Hematopoietic multipotent progenitor cell (in vitro differentiated cells): ENCODE measurements at regions not wholly inside any gene's neighbourhood (a gene's known extent, or its start where the extent isn't known, plus 50 kb on each side); places are given as distances from the start of the nearest gene placed in this dataset.

Experiments used
- DNase-seq, 3 donors: peaks; one replicate each; pipeline ENCODE4 v3.0.0-alpha.2; 2011 to 2015; ENCODE audit warnings: low read depth in 2 of 3, low spot score in 2 of 3

- no peak for DNase-seq
Observed at GRCh38 chr12:76611533-76611932, 52.0 kb upstream of the OSBPL8 start.

DNA sequence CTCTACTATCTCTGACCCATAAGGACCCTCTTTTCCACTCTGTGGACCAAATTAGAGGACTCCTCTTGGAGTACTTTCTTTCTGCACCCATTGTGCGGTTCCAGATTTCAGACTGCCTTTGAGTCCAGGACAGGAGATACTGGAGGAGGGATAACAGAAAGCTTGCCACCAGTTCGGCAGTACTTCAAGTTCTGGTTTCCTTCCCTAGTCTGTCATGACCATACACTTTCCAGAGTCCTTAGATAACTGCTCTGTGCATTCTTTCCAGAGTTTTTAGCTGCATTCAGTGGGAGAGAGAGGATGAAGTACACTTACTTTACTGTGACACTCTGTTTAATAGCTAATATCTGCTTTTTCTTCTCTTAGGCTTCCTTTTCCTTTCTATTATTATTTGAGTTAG, 54.8 kb upstream of the OSBPL8 start:
- DNase-seq, result no peak

GRCh38 chr12:76618031-76618430, 58.5 kb upstream of the OSBPL8 start:
- DNase-seq, result no peak

DNA sequence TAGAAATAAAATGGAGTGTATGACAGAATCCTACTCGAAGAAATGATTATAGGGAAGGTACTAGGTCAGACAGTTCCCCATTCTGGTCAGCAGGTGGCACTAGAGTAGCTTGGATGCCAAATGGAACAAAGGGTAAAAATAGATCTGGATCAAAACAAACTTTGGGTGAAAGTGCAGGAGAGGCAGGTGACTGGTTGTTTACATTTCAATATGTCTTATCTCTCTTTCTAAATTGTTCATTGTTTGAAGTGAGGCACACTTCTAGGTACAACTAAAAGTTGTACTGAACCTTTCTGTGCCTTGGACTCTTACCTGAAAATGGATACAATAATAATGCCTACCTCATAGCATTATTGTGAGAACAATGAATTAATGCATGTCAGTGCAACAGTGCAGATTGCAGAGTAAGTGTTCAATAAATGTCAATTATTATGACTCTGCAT, 62.0 kb upstream of the OSBPL8 start:
- peak; percentile 42 to 85 (median 60) for DNase-seq

DNA sequence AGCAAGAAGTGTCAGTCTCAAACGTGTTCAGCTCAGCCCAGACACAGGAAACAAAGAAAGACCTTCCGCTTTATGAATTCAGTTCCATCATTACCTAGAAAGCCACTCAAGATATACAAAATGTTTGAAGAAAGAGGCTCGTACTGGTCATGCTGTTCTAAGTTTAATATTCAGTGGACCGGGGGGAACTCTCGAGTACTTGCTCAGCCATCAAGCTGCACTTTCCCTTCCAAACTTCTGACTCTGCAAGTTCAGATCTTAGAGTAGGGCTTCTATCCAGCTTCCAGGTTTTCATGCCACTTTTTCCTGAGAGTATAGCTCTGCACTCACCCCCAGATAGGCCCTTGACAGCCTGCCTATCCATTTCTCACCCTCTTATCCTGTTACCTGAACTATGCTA, 62.8 kb upstream of the OSBPL8 start:
- no peak for DNase-seq

GRCh38 chr12:76622915-76623314, 63.3 kb upstream of the OSBPL8 start:
- no peak for DNase-seq

GRCh38 chr12:76623931-76624330, 64.4 kb upstream of the OSBPL8 start:
- DNase-seq, result no peak

DNA sequence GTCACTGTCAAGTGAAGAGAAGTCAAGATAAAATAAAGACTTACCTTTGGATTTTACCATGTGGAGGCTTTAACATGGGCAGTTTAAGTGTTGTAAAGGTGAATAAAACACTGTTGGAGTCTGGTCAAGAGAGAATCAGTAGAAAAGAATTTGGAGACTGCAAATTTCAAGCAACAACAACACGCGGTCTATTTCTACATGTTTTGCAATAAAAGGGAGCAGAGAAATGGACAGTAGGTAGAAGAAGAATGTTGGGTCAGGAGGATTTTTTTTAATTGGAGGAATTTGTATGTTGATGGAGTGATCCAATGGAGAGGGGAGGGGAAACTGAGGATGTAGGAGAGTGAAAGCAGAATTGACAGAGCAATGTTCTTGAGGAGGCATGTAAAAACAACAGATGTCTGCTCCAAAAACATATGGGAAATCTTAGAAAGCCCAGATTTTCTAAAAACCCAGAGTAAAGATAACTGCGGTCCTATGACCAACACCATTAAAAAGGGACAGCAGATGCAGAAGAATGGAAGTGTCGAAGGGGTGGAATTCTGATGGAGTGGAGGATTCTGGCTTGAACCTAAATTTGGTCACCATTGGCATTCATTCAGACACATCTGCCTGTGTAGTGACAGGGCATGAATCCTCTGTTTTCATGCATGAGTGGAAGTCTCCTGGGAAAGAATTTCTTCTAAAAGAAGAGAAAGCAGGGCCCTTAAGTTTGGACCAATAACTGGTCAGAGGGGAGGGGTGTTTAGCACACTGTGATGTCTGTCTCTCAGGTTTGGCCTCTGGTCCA, 68.0 kb upstream of the OSBPL8 start:
- DNase-seq, result no peak

GRCh38 chr12:76628745-76629144, 69.2 kb upstream of the OSBPL8 start:
- DNase-seq, result no peak

GRCh38 chr12:76631741-76632140, 72.2 kb upstream of the OSBPL8 start:
- DNase-seq, result no peak

DNA sequence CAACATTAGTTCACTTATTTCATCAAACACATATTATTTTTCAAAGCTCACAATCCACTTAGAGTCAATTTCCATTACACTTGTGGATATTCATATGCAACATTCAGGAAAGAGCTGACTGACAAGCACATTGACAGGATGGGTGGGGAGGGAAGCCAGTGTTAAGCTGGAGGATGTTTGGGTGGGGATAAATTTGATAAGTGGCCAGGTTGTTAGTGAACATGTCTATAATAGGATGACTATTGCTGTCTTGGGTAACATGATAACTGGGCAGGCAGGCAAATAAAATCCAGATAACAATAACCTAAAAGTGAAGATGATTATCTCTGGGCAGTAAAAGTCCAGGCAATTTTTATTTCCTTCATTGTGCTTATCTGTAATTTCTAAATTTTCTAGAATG, 73.8 kb upstream of the OSBPL8 start:
- no peak for DNase-seq

DNA sequence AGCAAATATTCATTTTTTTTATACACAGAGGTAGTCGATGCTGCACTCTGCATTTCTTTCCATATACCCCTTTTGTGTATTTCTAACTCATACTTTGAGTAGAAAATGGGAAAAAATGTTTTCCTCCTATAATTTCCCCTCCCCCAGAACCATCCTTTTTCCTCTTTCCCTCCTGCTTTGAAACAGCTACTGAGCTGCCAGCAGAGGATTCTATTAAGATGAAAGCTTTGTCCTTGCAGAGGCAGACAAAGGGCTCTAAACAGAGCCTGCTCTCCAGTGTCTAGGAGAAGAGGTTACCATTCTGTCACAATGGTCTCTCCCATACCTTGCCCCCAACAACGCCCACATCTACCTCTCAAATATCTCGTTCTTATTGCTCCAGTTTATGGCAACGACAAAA, 74.6 kb upstream of the OSBPL8 start:
- DNase-seq, result no peak

GRCh38 chr12:76636121-76636692, 76.6 kb upstream of the OSBPL8 start:
- no peak for DNase-seq

DNA sequence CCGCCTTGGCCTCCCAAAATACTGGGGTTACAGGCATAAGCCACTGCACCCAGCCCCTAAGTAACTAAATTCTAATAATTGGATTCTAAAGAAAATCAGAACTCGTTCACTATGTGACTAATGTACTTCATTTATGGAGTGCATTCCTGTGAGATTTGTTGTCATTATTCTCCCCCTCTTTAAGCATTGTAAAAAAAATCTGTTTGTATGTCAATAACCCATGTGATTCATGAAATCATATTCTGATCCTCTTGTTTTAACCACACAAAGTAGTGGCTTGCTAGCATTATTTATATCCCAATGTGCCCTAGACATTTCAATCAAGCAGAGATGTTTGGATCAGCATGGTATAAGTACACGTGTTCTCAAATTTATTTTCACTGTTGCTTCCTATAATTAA, 78.2 kb upstream of the OSBPL8 start:
- no peak for DNase-seq

DNA sequence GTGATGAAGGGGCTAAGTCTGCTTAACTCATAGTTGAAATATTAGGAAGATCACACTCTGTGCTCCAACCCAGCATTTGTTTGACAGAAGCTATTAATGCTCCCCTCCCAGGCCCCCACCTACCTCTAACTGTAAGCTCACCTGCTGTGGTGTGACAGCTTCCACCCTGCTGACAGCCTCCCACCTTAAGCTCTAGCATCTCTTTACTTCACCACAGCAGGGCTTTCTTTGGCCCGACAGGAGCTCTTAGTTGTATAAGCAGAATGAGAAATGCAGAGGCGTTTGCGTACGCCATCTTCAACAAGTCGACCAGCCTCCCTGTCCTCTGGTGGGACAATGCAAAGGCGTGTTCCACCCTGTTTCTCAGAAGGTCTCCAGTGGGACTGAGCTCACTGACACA, 80.1 kb upstream of the OSBPL8 start:
- no peak for DNase-seq

DNA sequence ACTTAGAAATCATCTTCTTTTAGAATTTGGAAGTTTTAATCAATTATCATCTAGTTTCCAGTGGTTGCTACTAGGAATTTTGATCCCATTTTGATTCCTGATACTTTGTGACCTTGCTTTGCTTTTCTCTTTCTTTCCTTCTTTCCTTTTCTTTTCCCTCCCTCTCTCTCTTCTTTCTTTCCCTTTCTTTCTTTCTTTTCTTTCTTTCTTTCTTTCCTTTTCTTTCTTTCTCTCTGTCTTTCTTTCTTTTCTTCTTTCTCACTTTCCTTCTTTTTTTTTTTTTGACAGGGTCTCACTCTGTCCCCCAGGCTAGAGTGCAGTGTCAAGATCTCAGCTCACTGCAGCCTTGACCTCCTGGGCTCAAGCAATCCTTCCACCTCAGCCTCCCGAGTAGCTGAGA, 81.5 kb upstream of the OSBPL8 start:
- no peak for DNase-seq

DNA sequence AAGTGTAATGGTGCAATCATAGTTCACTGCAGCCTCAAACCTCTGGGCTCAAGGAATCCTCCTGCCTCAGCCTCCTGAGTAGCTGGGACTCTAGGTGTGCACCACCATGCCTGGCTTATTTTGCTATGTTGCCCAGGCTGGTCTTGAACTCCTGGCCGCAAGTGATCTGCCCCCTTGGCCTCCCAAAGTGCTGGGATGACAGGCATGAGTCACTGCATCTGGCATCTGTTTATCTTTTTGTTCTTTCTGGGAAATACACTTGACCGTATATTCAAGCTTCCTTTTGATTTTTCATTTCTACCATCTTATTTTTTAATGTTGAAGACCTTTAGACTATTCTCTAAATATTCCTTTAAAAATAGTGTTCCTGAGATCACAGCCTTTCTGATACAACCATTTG, 82.4 kb upstream of the OSBPL8 start:
- no peak for DNase-seq

DNA sequence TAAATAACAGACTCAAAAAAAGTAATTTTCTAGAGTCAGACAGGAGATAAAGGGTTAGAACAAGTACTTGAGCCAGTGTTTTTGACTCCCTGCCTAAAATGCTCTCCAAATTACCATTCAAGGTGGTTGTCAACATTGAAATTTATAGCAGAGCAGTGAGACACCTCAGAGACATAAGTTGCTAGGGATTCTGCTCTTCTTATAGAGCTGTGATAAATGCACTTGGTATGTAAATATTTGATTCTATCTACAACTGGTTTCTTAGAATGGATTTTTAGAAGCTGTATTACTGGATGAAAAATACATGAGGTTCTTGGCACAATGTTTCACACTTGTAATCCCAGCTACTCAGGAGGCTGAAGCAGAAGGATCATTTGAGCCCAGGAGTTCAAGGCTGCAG, 83.9 kb upstream of the OSBPL8 start:
- DNase-seq, result no peak

DNA sequence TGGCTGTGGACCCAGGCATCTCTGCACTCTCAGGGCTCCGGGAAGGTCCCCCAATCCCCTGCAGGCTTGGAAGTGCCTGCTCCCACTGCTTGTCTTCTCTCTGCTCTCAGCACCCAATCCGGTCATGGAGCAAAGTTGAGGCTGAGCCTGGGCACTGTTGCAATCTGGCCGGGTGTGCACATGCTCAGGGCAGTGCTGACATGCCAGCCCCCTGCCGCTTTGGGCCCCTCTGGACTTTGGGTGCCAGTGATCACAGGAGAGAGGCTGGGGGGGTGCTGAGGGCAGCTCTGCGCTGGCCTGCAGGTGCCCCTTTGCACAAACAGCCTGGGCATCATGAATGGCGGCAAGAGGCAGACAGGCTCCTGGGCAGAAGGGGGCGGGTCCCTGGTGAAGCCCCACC, 85.4 kb upstream of the OSBPL8 start:
- no peak for DNase-seq

DNA sequence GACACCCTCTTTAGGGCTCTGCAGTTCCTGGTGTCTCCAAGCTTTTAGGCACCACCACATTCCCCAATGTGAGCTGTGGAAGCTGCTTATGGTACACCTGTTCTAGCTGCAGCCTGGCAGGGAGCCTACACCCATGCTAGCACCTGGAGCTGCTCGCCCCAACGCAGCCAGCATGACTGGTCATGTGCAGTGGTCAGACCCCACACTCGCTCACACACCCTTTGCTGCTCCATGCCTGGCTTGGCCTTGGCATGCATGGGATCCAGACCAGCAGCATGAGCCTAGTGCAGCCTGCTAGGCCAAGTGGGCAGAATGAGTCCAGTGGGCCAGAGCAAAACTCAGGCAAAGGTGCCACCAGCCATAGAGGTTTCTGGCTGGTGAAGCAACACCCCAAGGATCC, 86.4 kb upstream of the OSBPL8 start:
- no peak for DNase-seq

DNA sequence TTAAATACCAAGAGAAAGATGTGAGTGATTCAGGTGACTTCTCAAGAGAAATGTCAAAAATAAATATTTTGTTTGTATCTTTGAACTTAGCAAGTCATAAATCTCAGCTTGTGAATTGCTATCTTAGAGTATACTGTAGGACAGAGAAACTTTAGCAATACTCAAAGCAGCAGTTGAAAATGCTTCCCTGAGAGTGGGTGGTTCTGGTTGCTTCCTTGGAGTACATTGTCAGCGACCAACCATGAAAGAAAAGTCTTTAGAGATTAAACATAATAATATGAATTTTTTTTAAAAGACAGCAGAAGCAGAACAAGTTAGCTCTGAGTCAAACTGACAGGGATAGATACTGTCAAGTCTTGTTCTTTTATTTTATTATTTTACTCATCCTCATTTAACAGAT, 86.8 kb upstream of the OSBPL8 start:
- no peak for DNase-seq

DNA sequence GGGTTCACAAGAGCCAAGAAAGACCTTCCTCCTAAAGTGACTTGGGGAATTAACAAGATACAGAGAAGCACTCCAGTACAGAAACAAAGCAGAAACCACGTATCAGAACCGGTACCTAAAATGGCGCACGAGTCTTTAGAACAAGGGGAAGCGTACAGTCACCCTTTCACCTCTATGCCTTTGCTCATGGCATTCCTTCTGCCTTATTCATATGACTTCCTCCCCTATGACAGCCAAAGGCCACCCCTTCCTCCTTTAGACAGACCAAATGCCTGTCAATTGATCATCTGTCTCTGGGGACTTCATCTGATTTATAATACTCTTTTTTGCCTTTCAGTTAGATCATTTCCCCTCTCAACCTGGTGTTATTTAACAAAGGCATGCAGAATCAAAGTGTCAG, 89.5 kb upstream of the OSBPL8 start:
- DNase-seq, result no peak

DNA sequence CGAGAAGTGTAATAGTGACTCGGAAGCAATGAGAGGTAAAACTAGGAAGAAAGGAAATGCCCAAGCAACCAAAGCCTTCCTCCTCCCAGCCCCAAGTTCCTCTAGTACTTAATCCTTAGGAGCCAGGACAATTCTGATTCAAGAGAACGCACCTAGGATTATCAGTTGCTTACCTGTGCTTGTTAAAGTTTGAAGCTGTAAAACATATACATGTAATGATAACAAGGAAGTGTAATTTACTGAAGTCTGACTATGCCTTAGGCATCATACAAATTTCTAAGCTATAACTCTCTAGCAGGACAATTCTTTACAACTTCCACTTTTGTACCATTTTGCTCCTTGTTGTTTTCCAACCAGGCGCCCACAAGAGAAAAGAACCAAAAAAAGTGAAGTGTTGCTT, 92.8 kb upstream of the OSBPL8 start:
- no peak for DNase-seq
